ENCODE measurements at regions not wholly inside any gene's neighbourhood (a gene's known extent, or its start where the extent isn't known, plus 50 kb on each side); places are given as distances from the start of the nearest gene placed in this dataset.

GRCh38 chr12:42758806-42759205 lies 169.3 kb upstream of the PRICKLE1 start:
- no peak for TF ChIP-seq POLR2A (IDR thresholded peaks at IDR 0.05; ENCODE audit: low read depth, low read length)
- TF ChIP-seq CTCF (IDR thresholded peaks at IDR 0.05; ENCODE audit: extremely low read depth in 1 of 2, insufficient read depth in 1 of 2, low read depth in 1 of 2, low read length in 2 of 2): no peak
- TF ChIP-seq EZH2 (IDR thresholded peaks at IDR 0.05; ENCODE audit: borderline replicate concordance, low read depth, low read length, severe bottlenecking): no peak
- TF ChIP-seq POLR2AphosphoS5 (IDR thresholded peaks at IDR 0.05; ENCODE audit: insufficient read depth, low read depth, low read length): no peak
- TF ChIP-seq FOS (IDR thresholded peaks at IDR 0.05; ENCODE audit: borderline replicate concordance, insufficient read depth, low read length): no peak
- TF ChIP-seq MAX (IDR thresholded peaks at IDR 0.05; ENCODE audit: insufficient read depth, insufficient read length): no peak
- TF ChIP-seq JUN (IDR thresholded peaks at IDR 0.05; ENCODE audit: borderline replicate concordance, insufficient read depth, insufficient read length, low read depth): no peak
- TF ChIP-seq GATA2 (IDR thresholded peaks at IDR 0.05; ENCODE audit: insufficient read depth, insufficient read length, low read depth, low read length): no peak

All from endothelial cell of umbilical vein (primary cell).